Superior temporal gyrus (tissue), 1 donor: ENCODE measurements at regions not wholly inside any gene's neighbourhood (a gene's known extent, or its start where the extent isn't known, plus 50 kb on each side); places are given as distances from the start of the nearest gene placed in this dataset.
"Not testable (repeated sequence)": the region's sequence is repeated elsewhere in the genome, so short reads cannot be mapped to it uniquely, and the experiment has no call there.

Experiments used
- DNase-seq: peaks from one replicate; pipeline ENCODE4 v3.0.0-alpha.2; 2016; ENCODE audit errors: extremely low spot score

DNA sequence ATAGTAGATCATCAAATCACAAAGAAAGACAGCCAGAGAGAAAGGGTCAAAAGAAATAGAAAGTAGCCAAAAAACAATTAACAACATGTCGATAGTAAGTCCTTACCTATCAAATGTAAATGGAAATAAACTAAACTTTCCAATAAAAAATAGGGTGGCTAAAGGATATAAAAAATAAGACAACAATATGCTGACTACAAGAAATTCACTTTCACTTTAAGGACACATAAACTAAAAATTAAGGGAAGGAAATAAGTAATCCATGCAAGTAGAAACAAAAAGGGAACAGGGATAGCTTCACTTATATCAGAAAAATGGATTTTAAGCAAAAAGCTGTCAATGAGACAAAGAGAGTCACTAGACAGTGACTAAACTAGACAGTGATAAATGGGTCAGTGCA is 903.9 kb upstream of the ZEB2 start:
- no peak for DNase-seq

GRCh38 chr2:145422576-145422975 is 902.7 kb upstream of the ZEB2 start:
- no peak for DNase-seq

- DNase-seq: no peak
Observed at GRCh38 chr2:145421841-145422240, 901.9 kb upstream of the ZEB2 start.

- DNase-seq: no peak
Observed at GRCh38 chr2:145416640-145417039, 896.7 kb upstream of the ZEB2 start.

- no peak for DNase-seq
Observed at GRCh38 chr2:145415151-145415550, 895.2 kb upstream of the ZEB2 start.

DNA sequence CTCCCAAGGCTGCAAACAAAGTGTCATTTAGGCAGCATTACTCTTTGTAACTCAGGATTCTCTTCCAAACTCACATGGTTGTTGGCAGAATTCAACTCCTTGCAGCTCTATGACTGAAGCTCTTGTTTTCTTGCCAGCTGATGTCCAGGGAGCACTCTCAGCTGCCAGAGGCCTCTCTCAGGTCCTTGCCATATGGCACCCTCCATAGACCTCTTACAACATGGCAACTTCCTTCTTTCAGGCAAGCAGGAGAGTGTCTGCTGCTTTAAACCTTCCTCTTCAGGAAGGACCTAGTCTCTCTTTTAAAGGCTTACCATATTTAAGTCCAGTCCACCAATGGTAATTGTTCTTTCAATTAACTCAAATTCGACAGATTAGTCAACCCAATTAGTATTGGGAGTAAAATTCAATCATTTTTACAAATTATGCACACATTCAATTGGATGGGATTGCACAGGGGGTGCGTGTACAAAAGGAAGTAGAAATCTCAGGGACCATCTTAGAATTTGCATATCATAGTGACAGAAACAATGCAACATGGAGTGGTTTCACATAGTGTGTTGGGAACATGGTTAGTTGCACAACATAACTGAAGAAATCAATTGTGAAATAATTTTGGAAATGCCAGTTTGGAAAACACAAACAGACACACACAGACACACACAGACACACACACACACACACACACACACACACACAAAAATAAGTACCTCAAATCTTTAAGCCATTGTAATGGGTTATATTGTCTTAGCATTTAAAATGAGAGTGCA is 893.5 kb upstream of the ZEB2 start:
- DNase-seq: no peak

GRCh38 chr2:145412155-145412554 is 892.2 kb upstream of the ZEB2 start:
- no peak for DNase-seq

DNA sequence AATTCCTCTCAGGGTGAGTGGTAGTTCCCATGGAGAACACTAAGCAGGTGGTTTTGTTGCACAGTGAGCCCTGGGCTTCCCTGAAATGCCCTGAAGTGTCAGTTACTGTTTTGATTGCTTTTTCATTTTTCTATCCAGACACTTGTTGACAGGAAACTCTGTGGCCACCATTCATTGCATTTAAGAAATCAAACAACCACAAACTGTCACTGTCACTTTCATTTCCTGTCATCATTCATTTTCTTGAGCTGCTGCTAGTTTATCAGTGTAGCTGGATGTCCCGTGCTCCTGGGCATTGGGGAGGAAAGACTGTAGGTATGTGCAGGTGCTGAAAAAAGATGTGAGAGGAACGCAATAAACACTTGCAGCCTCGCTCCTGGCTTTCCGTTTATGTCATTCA is 891.6 kb upstream of the ZEB2 start:
- DNase-seq: no peak

DNA sequence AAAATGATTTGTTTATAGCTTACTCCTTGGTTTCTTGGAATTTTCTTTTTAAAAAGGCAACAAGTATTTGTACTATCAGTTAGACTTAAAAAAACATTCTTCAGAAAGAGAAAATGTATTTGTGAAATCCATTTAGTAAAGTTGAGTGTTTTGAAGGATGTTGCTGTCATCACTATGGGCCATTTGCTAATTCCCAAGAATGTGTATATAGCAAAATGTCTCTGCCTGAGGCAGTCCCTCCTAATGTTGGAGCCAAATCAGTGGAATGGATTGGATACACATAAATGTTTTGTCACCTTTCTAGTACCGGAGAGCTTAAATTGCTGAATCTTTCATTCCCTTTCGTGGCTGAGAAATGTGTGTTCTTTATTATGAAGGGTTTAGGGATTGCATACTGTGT is 890.2 kb upstream of the ZEB2 start:
- DNase-seq: no peak

GRCh38 chr2:145408980-145409379 is 889.1 kb upstream of the ZEB2 start:
- no peak for DNase-seq

DNA sequence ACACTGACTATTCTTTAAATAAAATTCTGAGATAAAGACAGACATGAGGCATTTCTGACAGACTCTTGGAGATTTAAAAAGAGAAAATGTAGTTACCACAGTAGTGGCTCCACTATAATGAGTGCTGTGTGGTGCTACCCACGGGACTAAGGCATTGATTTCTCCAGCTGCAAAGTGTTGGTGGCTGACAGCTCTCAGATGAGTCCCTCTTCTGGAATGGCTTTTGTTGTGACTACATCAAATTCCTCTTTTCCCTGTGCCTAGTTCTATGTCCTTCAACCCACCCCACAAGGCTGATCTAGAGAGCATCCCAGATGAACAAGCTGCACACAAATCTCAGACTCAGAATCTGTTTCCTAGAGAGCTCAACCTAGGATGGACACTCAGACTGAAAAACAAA is 884.8 kb upstream of the ZEB2 start:
- DNase-seq: no peak

- DNase-seq: no peak
Observed at GRCh38 chr2:145402706-145403277, 882.9 kb upstream of the ZEB2 start.

DNA sequence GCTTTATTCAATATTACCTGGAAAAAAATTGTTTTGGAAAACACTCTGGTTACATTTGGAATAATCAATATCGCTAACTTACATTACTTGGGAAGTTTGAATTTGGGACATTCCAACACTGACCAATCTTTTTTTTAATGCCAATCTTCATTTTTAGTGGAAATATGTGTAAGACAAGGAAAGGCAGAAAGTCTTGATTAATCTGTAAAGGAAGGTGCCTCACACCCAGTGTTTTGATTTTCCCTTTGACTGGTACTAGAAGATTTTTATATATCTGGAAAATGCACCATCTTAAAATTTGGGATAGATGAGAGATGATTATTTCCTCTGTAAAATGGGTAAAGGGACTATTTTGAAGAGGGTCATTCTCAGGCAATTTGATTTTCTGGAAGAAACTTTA is 879.2 kb upstream of the ZEB2 start:
- no peak for DNase-seq

GRCh38 chr2:145394181-145394580 is 874.3 kb upstream of the ZEB2 start:
- no peak for DNase-seq

DNA sequence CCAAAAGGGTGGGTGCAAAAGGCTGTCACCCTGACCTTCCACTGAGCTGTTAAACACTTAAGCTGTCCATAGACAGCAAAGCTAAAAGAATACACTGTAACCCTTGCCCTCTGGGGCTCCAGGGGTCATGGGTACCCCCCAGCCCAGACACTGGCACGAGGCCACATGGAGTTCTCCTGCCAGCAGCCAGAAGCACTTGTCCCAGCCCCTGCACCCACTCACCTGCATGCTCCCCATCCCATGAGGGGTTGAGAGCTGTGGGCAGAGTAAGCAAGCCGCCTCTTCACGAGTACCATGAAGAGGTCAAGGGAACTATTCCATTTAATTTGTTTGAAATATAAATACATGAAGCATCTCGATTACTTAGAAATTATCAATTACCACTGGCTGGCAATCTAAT is 867.1 kb upstream of the ZEB2 start:
- DNase-seq: no peak

DNA sequence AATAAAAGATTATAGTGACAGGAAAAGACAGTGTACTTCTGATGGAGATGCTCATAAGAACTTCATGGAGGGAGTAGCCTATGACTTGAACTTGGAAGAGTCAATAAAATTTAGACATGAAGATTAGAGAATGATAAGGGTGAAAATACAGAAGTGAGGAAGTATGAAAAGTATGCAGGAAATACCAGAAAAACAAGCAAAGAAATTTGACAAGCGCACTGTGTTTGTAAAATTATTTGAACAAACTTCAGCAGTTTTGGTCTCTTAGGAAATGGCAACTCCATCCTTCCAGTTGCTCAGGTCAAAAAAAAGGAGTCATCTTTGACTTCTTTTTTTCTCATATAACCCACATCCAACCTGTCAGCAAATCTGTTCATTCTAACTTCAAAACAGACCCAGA is 864.0 kb upstream of the ZEB2 start:
- DNase-seq: no peak

DNA sequence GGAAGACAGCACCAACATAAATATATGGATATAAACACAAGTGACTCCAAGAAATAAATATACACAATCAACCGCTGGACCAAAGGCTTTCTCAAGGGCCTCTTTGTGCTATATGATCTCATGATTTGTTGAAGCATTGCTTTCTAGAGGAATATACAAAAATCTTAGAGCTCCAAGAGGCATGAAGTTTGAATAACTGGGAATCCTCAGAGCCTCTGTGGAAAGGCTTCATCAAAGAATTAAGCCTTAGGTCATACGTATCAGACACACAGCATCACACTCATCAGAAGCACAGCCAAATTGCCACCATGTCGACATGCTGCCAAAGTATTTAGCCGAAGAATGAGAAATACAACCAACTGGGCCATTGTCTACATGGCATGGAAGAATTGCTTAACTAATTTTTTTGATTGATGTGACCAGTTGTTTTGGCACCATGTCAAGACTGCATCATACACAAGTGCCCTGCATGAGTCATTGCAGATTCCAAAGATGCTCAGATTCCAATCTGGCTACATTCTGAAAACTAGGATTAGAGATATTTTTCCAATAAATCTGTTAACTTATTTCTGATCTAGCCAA is 860.6 kb upstream of the ZEB2 start:
- no peak for DNase-seq

GRCh38 chr2:145379934-145380333 is 860.0 kb upstream of the ZEB2 start:
- no peak for DNase-seq

DNA sequence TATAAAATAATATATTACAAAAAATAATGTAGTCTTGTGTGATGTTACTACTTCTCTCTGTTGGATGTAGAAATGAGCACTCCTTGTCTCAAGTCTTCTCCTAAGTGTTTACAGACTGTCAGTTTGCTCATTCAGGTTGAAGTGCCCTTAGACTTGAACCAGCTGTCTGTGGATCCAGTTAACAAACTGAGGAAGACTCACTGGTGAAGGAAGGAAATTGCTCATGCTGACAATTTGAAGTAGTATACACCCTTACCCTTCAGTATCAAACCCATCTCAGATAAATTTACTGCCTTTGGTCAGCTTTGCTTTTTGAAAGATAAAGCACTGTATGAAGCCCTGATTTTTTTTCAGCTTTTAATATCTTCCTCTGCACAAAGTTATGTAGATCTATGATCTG is 854.2 kb upstream of the ZEB2 start:
- DNase-seq: no peak

GRCh38 chr2:145367334-145367733 is 847.4 kb upstream of the ZEB2 start:
- DNase-seq: not testable (repeated sequence)

DNA sequence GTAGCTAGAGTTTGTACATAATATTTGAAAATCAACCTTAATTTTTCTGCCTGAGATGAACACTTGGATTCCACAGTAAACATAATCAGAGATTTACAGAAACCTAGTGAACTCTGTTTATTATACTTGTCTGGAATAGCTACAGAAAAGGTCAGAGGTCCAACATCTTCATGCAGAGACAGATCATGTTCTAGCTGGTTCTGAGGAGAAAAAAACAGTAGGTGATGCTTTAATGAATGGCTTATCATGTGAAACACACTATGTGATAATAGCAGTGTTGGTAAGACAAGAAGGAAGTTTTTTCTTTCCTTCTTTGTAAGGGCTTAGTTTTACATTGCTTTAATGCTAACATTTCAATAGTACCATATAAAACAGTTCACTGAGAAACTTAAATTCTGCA is 846.4 kb upstream of the ZEB2 start:
- DNase-seq: no peak

DNA sequence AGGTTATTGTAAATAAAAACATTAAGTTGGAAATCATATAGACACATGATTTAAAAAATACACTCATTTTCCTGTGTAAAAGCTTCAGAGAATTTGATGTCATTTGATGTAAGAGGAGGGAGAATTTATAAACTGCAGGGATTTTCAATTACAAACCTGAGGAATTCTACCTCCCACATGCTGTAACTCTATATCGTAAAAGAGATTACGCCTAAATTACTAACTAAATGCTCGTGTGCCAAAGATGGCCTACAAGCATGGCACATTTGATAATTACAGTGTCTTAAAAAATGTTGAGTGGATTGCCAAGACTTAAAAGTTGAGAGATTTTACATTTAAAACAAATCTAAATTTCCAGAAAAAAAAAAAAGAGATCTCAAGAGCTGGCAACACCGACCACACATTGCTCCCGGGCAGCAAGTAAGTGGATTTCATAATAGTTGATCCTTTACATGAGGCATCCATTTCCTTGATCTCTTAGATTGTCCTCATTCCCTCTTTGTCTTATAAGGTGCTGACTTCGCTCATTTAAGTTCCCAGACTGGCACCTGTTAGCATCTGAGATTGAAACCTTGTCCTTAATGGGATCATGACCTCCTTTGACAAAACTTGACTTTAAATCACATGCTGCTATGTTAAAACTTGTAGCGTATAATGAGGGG is 840.3 kb upstream of the ZEB2 start:
- DNase-seq: no peak

DNA sequence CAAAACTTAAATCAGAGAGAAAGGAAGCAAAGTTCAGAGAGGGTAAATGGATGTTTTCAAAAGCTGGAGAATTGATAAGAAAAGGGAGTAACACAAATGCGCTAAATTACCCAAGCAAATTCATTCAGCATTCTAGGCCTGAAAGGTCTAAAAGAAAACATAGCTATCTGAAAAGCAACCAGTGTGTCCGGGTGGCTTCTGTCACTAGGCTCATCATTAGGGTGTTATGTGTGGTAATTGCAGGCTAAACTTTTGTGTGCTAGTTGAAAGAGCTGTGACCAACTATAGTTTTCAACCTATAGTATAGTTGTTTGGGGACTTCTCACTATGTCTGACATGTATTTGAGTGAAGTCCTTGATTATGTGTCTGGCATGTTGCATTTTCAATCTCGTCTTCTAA is 839.6 kb upstream of the ZEB2 start:
- no peak for DNase-seq
